OCI-LY7 (cell line): ENCODE measurements at regions not wholly inside any gene's neighbourhood (a gene's known extent, or its start where the extent isn't known, plus 50 kb on each side); places are given as distances from the start of the nearest gene placed in this dataset.

Experiments used
- BruUV-seq: library from RNA; stranded (reverse); fragments of 400-500 nt; replicated peaks from 2 replicates; lab custom pipeline; 2021; lab: Mats Ljungman, UMichigan
- CTCF ChIA-PET: fragments of 300-600 bp; sonication (Branson Sonifier 250); formaldehyde crosslinking; loops from one replicate; lab custom pipeline; 2022; ENCODE audit warnings: antibody characterized with exemption; ENCODE audit not compliant: unreplicated experiment; lab: Charles Lee
- POLR2A ChIA-PET: fragments of 300-600 bp; sonication (Branson Sonifier 250); formaldehyde crosslinking; loops from one replicate; lab custom pipeline; 2022; ENCODE audit warnings: antibody characterized with exemption; lab: Charles Lee
- DNase-seq: peaks from one replicate; pipeline ENCODE4 v3.0.0-alpha.2; 2015; ENCODE audit warnings: low spot score
- H2AFZ ChIP-seq: fragments of 200-600 bp; sonication (generic), shearing (Covaris generic); 2 replicates; pipeline ENCODE4 v1.6.1; 2014; ENCODE audit warnings: mild to moderate bottlenecking, antibody characterized with exemption, low read length, moderate library complexity
- H3K27ac ChIP-seq: fragments of 200-600 bp; sonication (generic); 2 replicates; pipeline ENCODE4 v1.5.1; 2014; ENCODE audit warnings: mixed run types, low read depth, mild to moderate bottlenecking, moderate library complexity, low read length, inconsistent platforms; ENCODE audit not compliant: poor library complexity, severe bottlenecking
- H3K36me3 ChIP-seq: fragments of 200-600 bp; sonication (generic); 2 replicates; pipeline ENCODE4 v1.6.1; 2014; ENCODE audit warnings: mild to moderate bottlenecking, antibody characterized with exemption, low read length, moderate library complexity, mixed read lengths; ENCODE audit not compliant: insufficient read depth
- H3K4me1 ChIP-seq: fragments of 200-600 bp; sonication (generic); 2 replicates; pipeline ENCODE4 v1.5.1; 2014; ENCODE audit warnings: mild to moderate bottlenecking, low read length; ENCODE audit not compliant: insufficient read depth, poor library complexity, severe bottlenecking
- H3K4me2 ChIP-seq: fragments of 200-600 bp; sonication (generic); 2 replicates; pipeline ENCODE4 v1.6.1; 2014; ENCODE audit warnings: mild to moderate bottlenecking, low read length
- H3K4me3 ChIP-seq: fragments of 200-600 bp; sonication (generic); 2 replicates; pipeline ENCODE4 v1.5.1; 2014; ENCODE audit warnings: mild to moderate bottlenecking, low read depth, low read length; ENCODE audit not compliant: poor library complexity, severe bottlenecking
- H3K79me2 ChIP-seq: fragments of 200-600 bp; sonication (generic); 2 replicates; pipeline ENCODE4 v1.6.1; 2016; ENCODE audit warnings: low read depth, mild to moderate bottlenecking, low read length, moderate library complexity, mixed read lengths; ENCODE audit not compliant: insufficient read depth
- H3K9me2 ChIP-seq: fragments of 200-600 bp; sonication (generic); 2 replicates; pipeline ENCODE4 v1.6.1; 2016; ENCODE audit warnings: mild to moderate bottlenecking, low read length, mixed read lengths; ENCODE audit not compliant: insufficient read depth
- H3K9me3 ChIP-seq: fragments of 200-600 bp; sonication (generic); 2 replicates; pipeline ENCODE4 v1.6.1; 2014; ENCODE audit warnings: mild to moderate bottlenecking, mixed run types, low read length, mixed read lengths
- H4K20me1 ChIP-seq: fragments of 200-600 bp; sonication (generic); 2 replicates; pipeline ENCODE4 v1.6.1; 2014; ENCODE audit warnings: mild to moderate bottlenecking, antibody characterized with exemption, low read length, moderate library complexity, mixed read lengths; ENCODE audit not compliant: insufficient read depth
- CTCF ChIP-seq: fragments of 200-600 bp; sonication (generic); conservative IDR thresholded peaks from 2 replicates; pipeline ENCODE4 v1.5.1; 2014; ENCODE audit warnings: mild to moderate bottlenecking, antibody characterized with exemption, low read length, moderate library complexity, mixed read lengths
- EZH2phosphoT487 ChIP-seq: fragments of 200-600 bp; sonication (generic); IDR thresholded peaks from 2 replicates; pipeline ENCODE4 v1.6.1; 2018; ENCODE audit warnings: low read depth, borderline replicate concordance, mild to moderate bottlenecking, mixed run types, antibody characterized with exemption, low read length, moderate library complexity, mixed read lengths
- intact Hi-C: fragments of 100-400 bp; cut with micrococcal nuclease; formaldehyde crosslinking; loops from one replicate; pipeline ENCODE4 v1.10.0; 2022; ENCODE audit not compliant: unreplicated experiment

- no peaks in the 10 kb centered on the region for H4K20me1 ChIP-seq
- no peaks in the 10 kb centered on the region for H3K36me3 ChIP-seq
- CTCF ChIA-PET = no interaction called here
- no peak for DNase-seq
- H3K4me1 ChIP-seq = no peaks in the 10 kb centered on the region
- H3K4me3 ChIP-seq = no peak overlapping the region
- H3K27ac ChIP-seq = no peak overlapping the region
- TF ChIP-seq EZH2phosphoT487 (no peak), CTCF (no peak)
- BruUV-seq = no TSS peak
- POLR2A ChIA-PET = no interaction called here
- 0 out of 2 replicates have a peak, but pooled peaks cover 7% of the 10 kb centered on the region for H3K9me3 ChIP-seq
- no peak overlapping the region for H2AFZ ChIP-seq
- intact Hi-C loops = no loop called here
- H3K79me2 ChIP-seq = no peaks in the 10 kb centered on the region
- no peak overlapping the region for H3K4me2 ChIP-seq
- no peaks in the 10 kb centered on the region for H3K9me2 ChIP-seq
Measured at GRCh38 chr10:16231734-16232435, 204.9 kb upstream of the PTER start.

GRCh38 chr10:16232441-16232840, 204.4 kb upstream of the PTER start:
- intact Hi-C loops = no loop called here
- no peak overlapping the region for H2AFZ ChIP-seq
- ChIA-PET CTCF (no interaction called here), POLR2A (no interaction called here)
- BruUV-seq = no TSS peak
- TF ChIP-seq EZH2phosphoT487 (no peak), CTCF (no peak)
- H3K27ac ChIP-seq = no peak overlapping the region
- no peak overlapping the region for H3K4me3 ChIP-seq
- H3K4me1 ChIP-seq = no peaks in the 10 kb centered on the region
- DNase-seq = no peak
- H3K9me3 ChIP-seq = 0 out of 2 replicates have a peak, but pooled peaks cover 6% of the 10 kb centered on the region
- H3K36me3 ChIP-seq = no peaks in the 10 kb centered on the region
- H3K9me2 ChIP-seq = no peaks in the 10 kb centered on the region
- no peaks in the 10 kb centered on the region for H3K79me2 ChIP-seq
- H4K20me1 ChIP-seq = no peaks in the 10 kb centered on the region
- H3K4me2 ChIP-seq = no peak overlapping the region

GRCh38 chr10:16234916-16235315, 201.9 kb upstream of the PTER start:
- no TSS peak for BruUV-seq

More at GRCh38 chr10:16234916-16235315, 201.9 kb upstream of the PTER start:
- ChIA-PET POLR2A (no interaction called here), CTCF (no interaction called here)
- Histone ChIP-seq H4K20me1 (no peaks in the 10 kb centered on the region), H3K9me3 (no peaks in the 10 kb centered on the region), H3K4me1 (no peaks in the 10 kb centered on the region), H3K4me3 (no peak overlapping the region), H3K79me2 (no peaks in the 10 kb centered on the region), H2AFZ (no peak overlapping the region), H3K36me3 (no peaks in the 10 kb centered on the region), H3K4me2 (no peak overlapping the region), H3K9me2 (no peaks in the 10 kb centered on the region), H3K27ac (no peak overlapping the region)
- DNase-seq = no peak
- TF ChIP-seq EZH2phosphoT487 (no peak), CTCF (no peak)
- intact Hi-C loops = no loop called here
